NCI-H2107 treated with DMSO at 0.1 percent for 48 hours (cell line): ENCODE measurements at regions not wholly inside any gene's neighbourhood (a gene's known extent, or its start where the extent isn't known, plus 50 kb on each side); places are given as distances from the start of the nearest gene placed in this dataset.

Experiments used
- DNase-seq: peaks from one replicate; lab custom pipeline; 2025; ENCODE audit not compliant: unreplicated experiment; lab: John Stamatoyannopoulos, UW

GRCh38 chr11:114758627-114759026 is 80.3 kb downstream of the NXPE2 start:
- no peak for DNase-seq

- peak; percentile 0 for DNase-seq
Measured at GRCh38 chr11:114762408-114762807, 84.1 kb downstream of the NXPE2 start.

- no peak for DNase-seq
Measured at GRCh38 chr11:114764563-114764962, 86.2 kb downstream of the NXPE2 start.

GRCh38 chr11:114771172-114771571 is 92.8 kb downstream of the NXPE2 start:
- DNase-seq = no peak

- DNase-seq = no peak
Measured at GRCh38 chr11:114773541-114774338, 95.4 kb downstream of the NXPE2 start.

- DNase-seq = peak; percentile 36
Measured at GRCh38 chr11:114774599-114775361, 96.5 kb downstream of the NXPE2 start.

GRCh38 chr11:114775875-114776621 is 97.7 kb downstream of the NXPE2 start:
- no peak for DNase-seq

GRCh38 chr11:114776956-114777355 is 98.6 kb downstream of the NXPE2 start:
- DNase-seq = no peak

- no peak for DNase-seq
Measured at GRCh38 chr11:114779189-114779588, 100.9 kb downstream of the NXPE2 start.

GRCh38 chr11:114782650-114783310 is 104.5 kb downstream of the NXPE2 start:
- peak; percentile 34 for DNase-seq

- DNase-seq = no peak
Measured at GRCh38 chr11:114783805-114784204, 105.5 kb downstream of the NXPE2 start.

- no peak for DNase-seq
Measured at GRCh38 chr11:114784216-114784615, 105.9 kb downstream of the NXPE2 start.

GRCh38 chr11:114784891-114785290 is 106.6 kb downstream of the NXPE2 start:
- no peak for DNase-seq

GRCh38 chr11:114785820-114786219 is 107.5 kb downstream of the NXPE2 start:
- no peak for DNase-seq

GRCh38 chr11:114787126-114787525 is 108.8 kb downstream of the NXPE2 start:
- DNase-seq = no peak

- no peak for DNase-seq
Measured at GRCh38 chr11:114790910-114791309, 112.6 kb downstream of the NXPE2 start.

- DNase-seq = no peak
Measured at GRCh38 chr11:114794048-114794684, 115.8 kb downstream of the NXPE2 start.

GRCh38 chr11:114796954-114797721 is 118.8 kb downstream of the NXPE2 start:
- no peak for DNase-seq

GRCh38 chr11:114799476-114799875 is 121.1 kb downstream of the NXPE2 start:
- DNase-seq = no peak

- no peak for DNase-seq
Measured at GRCh38 chr11:114801773-114802172, 123.4 kb downstream of the NXPE2 start.
